GM21825 (cell line): ENCODE measurements at regions not wholly inside any gene's neighbourhood (a gene's known extent, or its start where the extent isn't known, plus 50 kb on each side); places are given as distances from the start of the nearest gene placed in this dataset.

Source experiments
- ATAC-seq: cut with Tn5 transposase; IDR thresholded peaks from one replicate; pipeline ENCODE4 v1.9.1; 2021; ENCODE audit warnings: mild to moderate bottlenecking, moderate library complexity; ENCODE audit not compliant: unreplicated experiment

GRCh38 chr4:85381968-85382367 lies 93.0 kb upstream of the ARHGAP24 start:
- ATAC-seq: no peak

GRCh38 chr4:85391071-85391470 lies 83.9 kb upstream of the ARHGAP24 start:
- ATAC-seq: no peak

DNA sequence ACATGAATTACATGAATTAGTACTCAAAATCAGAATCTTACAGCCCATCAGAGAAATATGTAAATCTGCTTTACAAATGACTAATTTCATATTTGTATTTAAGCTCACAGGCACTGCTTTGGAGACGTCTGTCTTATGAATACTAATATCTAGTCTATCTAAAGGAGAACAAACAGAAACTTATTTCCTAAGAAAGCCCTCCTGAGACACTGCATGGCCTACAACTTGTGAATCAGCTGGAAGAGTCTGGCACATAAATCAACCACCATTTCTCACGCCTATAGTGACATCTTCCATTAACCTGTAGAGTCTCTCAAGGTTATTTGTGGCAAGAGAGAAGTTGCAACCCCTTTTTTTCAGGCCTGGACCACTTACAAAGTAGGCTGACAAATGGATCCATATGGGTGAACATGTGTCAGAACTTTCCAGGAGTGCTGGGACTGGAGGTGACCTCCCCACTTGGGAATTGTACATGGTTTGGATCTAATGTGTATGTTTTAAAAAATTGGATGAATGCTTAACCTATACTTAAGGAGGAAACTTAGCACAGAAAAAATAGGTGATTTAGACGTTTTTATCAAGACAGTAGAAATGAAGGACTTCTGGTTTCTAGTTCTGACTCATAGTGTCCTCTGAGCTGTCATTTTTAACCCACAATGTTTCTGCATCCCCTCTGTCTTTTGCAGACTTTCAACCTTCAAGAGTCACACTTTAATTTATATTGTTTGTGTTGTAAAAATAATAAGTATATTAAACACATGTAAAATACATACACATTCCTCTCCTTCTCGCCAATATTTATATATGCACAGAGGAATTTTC lies 83.2 kb upstream of the ARHGAP24 start:
- ATAC-seq: peak; percentile 89

DNA sequence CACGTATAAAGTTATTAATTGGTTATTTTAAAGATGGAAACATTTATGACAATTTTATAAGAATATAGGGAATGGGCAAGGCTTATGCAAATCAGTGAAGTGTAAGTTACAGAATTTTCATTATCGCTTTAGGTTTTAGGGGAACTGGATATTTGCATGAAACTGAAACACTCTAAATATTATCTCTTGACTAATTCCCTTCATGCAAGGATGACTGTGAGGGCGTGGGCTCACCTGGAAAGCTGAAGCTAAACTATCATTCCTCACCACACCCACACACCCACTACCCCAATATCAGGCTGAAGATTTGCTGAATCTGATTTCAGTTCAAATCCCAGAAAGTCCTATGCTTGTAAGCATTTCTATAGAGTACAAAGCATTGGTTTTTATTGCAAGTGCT lies 81.7 kb upstream of the ARHGAP24 start:
- peak; percentile 55 for ATAC-seq

DNA sequence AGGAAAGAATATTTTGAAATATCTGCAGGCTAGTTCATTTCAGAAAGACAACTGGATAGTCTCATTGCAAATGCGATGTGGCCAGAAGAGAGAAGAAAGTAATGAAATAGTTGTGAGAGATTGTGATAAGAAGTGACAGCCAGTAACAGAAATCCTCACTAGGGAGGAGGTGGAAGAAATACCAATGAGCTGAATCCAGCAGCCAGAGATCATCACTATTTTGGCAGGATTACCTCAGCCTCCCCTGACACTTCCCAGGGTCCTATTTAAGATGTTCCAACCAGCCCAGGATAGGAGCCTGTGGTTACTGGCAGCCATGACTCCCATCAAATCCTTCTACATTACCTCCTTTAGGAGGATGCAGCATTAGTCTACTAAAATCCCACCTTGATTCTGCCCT lies 76.7 kb upstream of the ARHGAP24 start:
- ATAC-seq: no peak

GRCh38 chr4:85399270-85399669 lies 75.7 kb upstream of the ARHGAP24 start:
- peak; percentile 63 for ATAC-seq

GRCh38 chr4:85402371-85402770 lies 72.6 kb upstream of the ARHGAP24 start:
- ATAC-seq: no peak

- ATAC-seq: no peak
Measured at GRCh38 chr4:85406185-85406584, 68.8 kb upstream of the ARHGAP24 start.

- ATAC-seq: no peak
Measured at GRCh38 chr4:85407546-85407945, 67.4 kb upstream of the ARHGAP24 start.

- ATAC-seq: no peak
Measured at GRCh38 chr4:85408301-85408700, 66.6 kb upstream of the ARHGAP24 start.

DNA sequence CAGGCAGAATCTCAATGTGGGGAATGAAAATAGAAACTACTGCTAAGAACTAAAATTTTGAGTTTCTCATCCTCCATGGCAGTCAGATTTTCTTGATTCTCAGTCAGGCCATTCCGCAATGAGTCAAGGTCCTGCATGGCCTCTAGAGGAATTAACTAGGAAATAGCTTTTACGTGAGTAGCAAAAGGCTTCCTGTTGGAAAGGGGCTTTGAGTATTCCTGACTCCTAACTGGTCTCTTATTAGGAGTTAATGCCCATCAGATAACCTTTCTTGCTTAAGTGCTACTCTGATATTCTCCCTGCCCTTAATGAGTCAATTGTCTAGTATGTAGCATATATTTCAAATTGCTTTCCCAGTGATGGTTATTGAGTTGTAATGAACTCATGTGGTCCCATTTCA lies 65.7 kb upstream of the ARHGAP24 start:
- ATAC-seq: no peak

DNA sequence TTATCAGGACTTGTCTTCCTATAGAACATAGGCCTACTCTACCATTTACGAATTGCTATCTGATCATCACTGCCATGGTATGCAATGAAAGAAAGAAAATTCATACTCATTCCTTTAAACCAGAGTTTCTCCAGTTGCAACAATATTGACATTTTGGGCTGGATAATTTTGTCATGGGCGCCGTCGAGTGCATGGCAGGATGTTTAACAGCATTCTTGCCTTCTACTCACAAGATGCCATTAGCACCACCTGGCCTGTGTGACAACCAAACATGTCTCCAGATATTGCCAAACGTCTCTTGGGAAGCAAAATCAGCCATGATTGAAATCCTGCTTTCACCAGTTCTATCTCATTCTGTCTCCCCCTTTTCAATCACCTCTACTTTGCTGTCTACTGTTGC lies 63.6 kb upstream of the ARHGAP24 start:
- no peak for ATAC-seq

DNA sequence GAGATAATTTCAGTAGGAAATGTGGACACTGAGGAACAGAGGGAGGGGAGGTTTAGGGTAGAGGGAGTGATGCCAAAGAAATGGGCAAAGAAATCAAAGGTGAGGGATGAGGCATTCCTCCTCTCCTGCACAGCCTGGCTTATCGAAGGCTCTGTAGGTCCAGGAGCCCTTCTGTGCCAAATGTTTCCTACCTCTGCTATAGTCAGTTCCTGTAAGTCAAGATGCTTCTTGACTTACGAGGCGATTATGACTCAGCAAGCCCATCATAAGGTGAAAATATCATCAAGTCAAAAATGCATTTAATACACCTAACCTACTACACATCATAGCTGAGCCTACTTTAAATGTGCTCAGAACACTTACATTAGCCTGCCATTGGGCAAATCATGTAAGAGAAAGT lies 60.0 kb upstream of the ARHGAP24 start:
- no peak for ATAC-seq

DNA sequence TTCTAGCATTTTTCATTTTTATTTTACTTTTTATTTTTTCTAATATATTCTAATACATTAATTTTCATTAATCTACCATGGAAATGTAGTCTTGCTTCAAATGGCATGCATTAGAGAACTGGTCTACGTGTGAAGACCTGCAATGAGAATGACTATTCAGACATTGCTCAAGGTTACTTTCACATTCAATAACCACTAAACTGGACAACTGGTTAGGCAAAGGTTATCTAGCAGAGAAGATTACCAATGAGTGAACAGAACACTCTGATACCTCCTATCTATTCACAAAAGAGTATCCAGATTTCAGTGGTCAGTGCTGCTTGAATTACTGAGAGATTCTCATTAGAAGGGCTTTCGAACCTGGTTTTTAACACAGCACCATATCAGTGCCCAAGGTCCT lies 58.9 kb upstream of the ARHGAP24 start:
- no peak for ATAC-seq

- ATAC-seq: no peak
Measured at GRCh38 chr4:85419103-85419502, 55.8 kb upstream of the ARHGAP24 start.

GRCh38 chr4:85420831-85421230 lies 54.1 kb upstream of the ARHGAP24 start:
- no peak for ATAC-seq

DNA sequence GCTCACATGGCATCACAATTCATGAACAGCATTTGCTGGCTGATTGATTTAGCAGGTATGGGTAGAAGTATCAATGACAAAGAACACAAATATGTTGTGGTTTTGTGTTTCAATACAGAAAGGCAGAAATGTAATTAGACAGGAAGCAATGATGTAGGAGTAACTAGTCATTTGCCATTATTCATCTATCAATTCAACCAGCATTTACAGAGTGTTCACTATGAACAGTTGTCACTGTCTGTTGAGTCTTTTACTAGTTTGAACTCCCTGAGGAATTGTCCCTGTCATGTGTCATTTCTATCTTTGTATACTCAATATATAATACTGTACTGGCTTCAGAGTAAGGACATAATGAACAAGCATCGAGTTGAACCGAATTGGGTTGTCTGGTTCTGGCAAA lies 51.5 kb upstream of the ARHGAP24 start:
- ATAC-seq: no peak
